ENCODE measurements at regions not wholly inside any gene's neighbourhood (a gene's known extent, or its start where the extent isn't known, plus 50 kb on each side); places are given as distances from the start of the nearest gene placed in this dataset.
"Not testable (repeated sequence)": the region's sequence is repeated elsewhere in the genome, so short reads cannot be mapped to it uniquely, and the experiment has no call there.

DNA sequence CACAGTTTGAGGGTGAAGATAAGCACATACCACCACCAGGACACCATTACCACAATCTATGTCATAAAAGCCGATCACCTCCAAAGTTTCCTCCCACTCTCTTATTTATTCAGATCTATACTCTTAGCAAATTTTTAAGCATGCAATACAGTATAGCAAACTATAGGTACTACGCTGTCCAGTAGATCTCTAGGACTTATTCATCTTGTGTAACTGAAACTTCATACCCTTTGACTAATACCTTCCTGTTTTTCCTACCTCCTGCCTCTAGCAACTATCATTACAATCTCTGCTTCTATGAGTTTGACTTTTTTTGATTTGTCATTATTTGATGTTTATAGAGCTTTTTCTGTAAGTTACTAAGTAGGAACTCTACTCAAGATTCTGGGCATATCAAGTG lies 84.5 kb upstream of the MANSC4 start:
- Mint-ChIP-seq H3K27me3 (ENCODE audit: unreplicated experiment) (no peaks in the 10 kb centered on the region), H3K27ac (ENCODE audit: unreplicated experiment) (no peak overlapping the region), H3K4me3 (ENCODE audit: unreplicated experiment) (no peak overlapping the region), H3K4me1 (ENCODE audit: unreplicated experiment) (peaks cover 5% of the 10 kb centered on the region), H3K36me3 (ENCODE audit: low read depth, unreplicated experiment) (no peaks in the 10 kb centered on the region), H3K9me3 (ENCODE audit: unreplicated experiment) (no peaks in the 10 kb centered on the region)
- no peak for DNase-seq (ENCODE audit: low spot score)
- TF ChIP-seq CTCF (IDR thresholded peaks at IDR 0.05; ENCODE audit: unreplicated experiment) = no peak

GRCh38 chr12:27863839-27864238 lies 83.8 kb upstream of the MANSC4 start:
- TF ChIP-seq CTCF (IDR thresholded peaks at IDR 0.05; ENCODE audit: unreplicated experiment) = no peak
- Mint-ChIP-seq H3K27ac (ENCODE audit: unreplicated experiment) (no peak overlapping the region), H3K4me1 (ENCODE audit: unreplicated experiment) (peaks cover 5% of the 10 kb centered on the region), H3K27me3 (ENCODE audit: unreplicated experiment) (peaks cover under 1% of the 10 kb centered on the region), H3K4me3 (ENCODE audit: unreplicated experiment) (no peak overlapping the region), H3K9me3 (ENCODE audit: unreplicated experiment) (no peaks in the 10 kb centered on the region), H3K36me3 (ENCODE audit: low read depth, unreplicated experiment) (no peaks in the 10 kb centered on the region)
- DNase-seq (ENCODE audit: low spot score) = no peak

- no peaks in the 10 kb centered on the region for H3K9me3 Mint-ChIP-seq (ENCODE audit: unreplicated experiment)
- peaks cover 2% of the 10 kb centered on the region for H3K27me3 Mint-ChIP-seq (ENCODE audit: unreplicated experiment)
- H3K4me1 Mint-ChIP-seq (ENCODE audit: unreplicated experiment) = peaks cover 5% of the 10 kb centered on the region
- H3K36me3 Mint-ChIP-seq (ENCODE audit: low read depth, unreplicated experiment) = no peaks in the 10 kb centered on the region
- H3K4me3 Mint-ChIP-seq (ENCODE audit: unreplicated experiment) = no peak overlapping the region
- no peak for TF ChIP-seq CTCF (IDR thresholded peaks at IDR 0.05; ENCODE audit: unreplicated experiment)
- DNase-seq (ENCODE audit: low spot score) = no peak
- no peak overlapping the region for H3K27ac Mint-ChIP-seq (ENCODE audit: unreplicated experiment)
Observed at GRCh38 chr12:27861428-27862167, 81.6 kb upstream of the MANSC4 start.

DNA sequence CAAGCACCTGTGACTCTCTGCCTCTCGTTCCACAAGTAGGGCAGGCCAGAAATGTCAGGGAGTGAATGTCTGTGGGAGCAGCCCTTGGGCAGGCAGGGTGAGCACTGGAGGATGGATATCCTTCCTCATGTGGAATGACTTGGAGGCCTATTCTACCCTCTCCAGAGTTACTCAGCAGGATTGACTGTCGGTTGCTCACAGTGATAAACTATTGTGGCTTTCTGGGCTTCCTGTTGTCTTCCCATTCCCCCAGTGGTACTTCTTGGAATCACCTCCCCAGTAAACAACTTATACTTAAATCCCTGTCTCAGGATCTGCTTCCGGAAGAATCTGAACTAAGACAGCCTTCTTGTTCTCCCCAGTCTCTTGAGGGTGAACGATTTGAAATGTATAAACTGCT lies 79.6 kb upstream of the MANSC4 start:
- Mint-ChIP-seq H3K4me1 (ENCODE audit: unreplicated experiment) (peaks cover 5% of the 10 kb centered on the region), H3K27me3 (ENCODE audit: unreplicated experiment) (peaks cover 2% of the 10 kb centered on the region), H3K9me3 (ENCODE audit: unreplicated experiment) (no peaks in the 10 kb centered on the region), H3K36me3 (ENCODE audit: low read depth, unreplicated experiment) (no peaks in the 10 kb centered on the region), H3K27ac (ENCODE audit: unreplicated experiment) (no peak overlapping the region), H3K4me3 (ENCODE audit: unreplicated experiment) (no peak overlapping the region)
- no peak for TF ChIP-seq CTCF (IDR thresholded peaks at IDR 0.05; ENCODE audit: unreplicated experiment)
- DNase-seq (ENCODE audit: low spot score) = no peak

DNA sequence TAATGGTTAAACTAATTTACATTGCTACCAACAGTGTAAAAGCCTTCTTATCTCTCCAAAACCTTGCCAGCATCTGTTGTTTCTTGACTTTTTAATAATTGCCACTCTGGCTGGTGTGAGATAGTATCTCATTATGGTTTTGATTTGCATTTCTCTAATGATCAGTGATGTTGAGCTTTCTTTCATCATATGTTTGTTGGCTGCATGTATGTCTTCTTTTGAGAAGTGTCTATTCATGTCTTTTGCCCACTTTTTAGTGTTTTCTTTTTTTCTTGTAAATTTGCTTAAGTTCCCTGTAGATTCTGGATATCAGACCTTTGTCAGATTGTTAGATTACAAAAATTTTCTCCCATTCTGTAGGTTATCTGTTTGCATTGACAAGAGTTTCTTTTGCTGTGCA lies 77.0 kb upstream of the MANSC4 start:
- DNase-seq (ENCODE audit: low spot score); H3K27ac Mint-ChIP-seq (ENCODE audit: unreplicated experiment); H3K4me1 Mint-ChIP-seq (ENCODE audit: unreplicated experiment); H3K9me3 Mint-ChIP-seq (ENCODE audit: unreplicated experiment); H3K4me3 Mint-ChIP-seq (ENCODE audit: unreplicated experiment); H3K27me3 Mint-ChIP-seq (ENCODE audit: unreplicated experiment); H3K36me3 Mint-ChIP-seq (ENCODE audit: low read depth, unreplicated experiment): not testable (repeated sequence)

Data from endothelial cell (in vitro differentiated cells).